GDM1 (cell line): ENCODE measurements at regions not wholly inside any gene's neighbourhood (a gene's known extent, or its start where the extent isn't known, plus 50 kb on each side); places are given as distances from the start of the nearest gene placed in this dataset.

Experiments
- DNase-seq: peaks from one replicate; lab custom pipeline; 2025; lab: John Stamatoyannopoulos, UW

DNA sequence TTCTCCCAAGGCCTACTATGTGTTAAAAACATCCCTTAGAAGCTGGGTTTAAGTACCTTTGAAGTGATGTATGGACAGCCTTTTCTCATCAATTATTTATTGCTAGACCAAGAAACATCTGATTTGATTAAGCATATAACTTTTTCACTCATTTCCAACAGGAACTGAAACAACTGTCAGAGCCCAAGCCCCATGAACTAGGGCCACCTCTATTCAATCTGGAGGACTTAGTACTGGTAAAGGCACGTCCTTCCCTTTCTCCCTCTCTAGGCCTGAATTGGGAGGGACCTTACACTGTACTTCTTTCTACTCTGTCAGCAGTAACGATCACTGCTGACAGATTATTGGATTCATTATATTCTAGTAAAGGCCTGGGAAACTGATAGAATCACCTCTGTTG, 612.0 kb upstream of the CDH8 start:
- DNase-seq: no peak

DNA sequence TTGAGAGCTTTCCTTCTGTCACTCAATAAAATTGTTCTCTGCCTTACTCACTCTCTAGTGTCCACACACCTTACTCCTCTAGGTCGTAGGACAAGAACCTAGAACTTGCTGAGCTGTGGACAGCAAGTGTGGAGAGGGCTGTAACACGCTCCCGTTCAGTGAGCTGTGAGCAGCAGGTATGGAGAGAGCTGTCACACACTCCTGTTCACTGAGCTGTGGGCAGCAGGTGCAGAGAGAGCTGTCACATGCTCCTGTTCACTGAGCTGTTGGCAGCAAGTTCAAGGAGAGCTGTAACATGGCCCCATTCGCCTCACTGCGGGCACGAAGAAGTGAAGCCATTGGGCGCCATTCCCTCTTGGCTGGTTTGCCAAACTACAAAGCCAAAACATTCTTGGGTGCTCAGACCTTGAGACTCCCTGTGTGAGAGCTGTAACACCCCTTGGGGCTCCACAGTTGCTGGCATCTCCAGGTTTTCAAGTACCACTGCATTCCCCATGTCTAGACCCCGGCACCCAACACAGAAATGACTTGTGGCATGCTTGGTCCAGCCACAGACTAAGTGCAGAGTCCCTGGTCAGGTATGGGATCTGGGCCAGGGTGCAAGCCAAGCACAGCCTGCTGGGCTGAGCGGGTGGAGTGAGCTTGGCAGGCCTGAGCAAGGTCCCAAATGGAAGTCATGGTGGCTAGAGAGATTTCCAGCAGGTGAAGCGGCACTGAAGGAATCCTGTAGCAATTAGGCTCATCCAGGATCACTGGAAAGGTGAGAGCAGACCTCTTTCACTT, 608.0 kb upstream of the CDH8 start:
- DNase-seq: no peak

DNA sequence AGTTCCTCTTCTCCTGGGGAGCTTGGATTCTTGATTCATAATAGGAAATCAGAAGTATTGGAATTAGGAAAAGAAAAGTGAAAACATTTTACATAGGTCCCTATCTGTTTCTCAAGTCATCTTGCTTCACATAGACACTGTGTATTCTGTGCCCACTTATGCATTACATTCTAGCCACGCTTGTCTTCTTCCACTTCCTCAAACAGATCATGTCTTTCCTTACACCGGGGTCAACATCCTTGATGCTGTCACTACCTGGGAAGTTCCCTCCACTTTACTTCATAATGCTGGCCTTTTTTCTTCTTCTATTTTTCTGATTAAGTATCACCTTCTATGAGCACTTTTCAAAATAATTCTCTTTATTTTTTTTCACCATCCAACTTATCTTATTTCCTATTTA, 606.4 kb upstream of the CDH8 start:
- no peak for DNase-seq

DNA sequence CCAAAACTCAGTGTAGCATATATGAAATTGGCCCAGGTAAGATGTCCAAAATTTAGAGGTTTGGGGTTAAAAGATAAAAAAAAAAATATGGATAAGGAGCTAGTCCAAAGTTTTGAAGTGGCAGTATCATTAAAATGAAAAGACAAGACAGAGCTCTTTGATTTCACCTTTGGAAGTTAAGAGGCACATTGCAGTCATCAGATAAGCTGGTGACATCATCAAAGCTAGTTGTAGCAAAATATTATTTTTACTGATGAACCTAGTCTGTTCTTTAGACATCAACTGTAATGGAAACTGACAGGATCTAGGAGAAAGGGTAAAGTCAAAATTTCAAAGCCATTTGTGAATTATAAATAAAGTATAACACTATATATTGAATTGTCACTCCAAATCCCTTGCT, 603.7 kb upstream of the CDH8 start:
- no peak for DNase-seq

DNA sequence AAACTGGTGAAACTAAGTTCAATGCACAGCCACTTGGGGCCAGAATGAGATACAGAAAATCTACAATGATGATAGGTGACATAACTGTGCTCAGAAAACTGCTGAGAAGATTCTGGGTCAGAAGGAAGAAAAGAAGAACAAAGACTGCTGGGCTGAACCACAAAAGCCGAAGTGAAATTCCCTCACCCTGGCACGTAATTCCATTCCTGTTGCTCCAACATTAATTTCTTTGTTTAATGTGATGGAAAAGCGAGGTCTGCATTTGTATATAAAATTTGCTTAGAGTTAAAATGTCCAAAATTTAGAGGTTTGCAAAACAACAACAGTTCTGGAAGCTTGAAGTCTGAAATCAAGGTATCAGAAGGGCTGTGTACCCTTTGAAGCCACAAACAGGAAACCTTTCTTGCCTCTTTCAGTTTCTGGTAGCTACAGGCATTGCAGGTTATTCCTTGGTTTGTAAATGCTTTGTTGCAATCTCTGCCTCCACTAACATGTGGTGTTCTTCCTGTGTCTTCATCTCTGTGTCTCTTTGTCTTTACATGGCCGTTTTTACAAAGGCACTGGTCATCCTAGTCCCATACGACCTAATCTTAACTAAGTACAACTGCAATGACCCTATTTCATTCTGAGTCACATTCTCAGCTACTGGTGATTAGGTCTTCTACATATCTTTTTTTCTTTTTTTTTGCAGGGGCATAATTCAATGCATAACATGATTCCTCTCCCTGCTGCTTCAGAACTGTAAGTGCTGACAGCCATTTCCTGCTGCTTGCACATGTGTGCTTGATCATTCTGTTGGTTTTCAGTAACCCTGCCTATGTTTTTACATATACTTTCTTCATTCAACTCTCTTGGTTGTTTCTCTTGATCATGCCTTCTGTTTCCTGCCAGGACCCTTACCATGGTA, 603.0 kb upstream of the CDH8 start:
- no peak for DNase-seq

DNA sequence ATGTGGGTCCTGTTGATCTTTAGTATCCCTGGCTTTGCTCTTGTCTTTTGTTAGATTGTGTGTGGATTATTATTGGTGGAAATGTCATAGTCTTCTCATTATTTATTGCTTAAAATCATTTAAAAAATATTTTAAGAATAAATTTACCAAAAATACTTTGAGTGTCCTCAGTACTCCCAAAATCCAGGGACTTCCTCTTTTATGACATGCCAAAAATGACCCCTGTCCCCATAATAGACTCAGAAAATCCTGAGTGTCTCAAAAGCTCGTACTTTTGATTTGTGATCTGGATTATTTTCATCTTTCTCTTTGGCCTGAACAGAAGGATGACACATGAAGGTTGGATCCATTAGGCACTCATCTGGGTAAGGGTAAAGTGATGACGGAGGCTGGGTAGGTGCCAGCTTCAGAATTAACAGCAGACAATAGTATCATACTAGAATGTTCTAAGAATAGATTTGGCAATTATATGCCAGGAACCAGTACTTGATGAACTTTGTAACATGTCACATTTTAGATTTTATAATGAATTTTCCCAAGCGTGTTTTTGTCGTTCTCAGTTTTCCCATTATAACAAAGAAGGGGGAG, 602.2 kb upstream of the CDH8 start:
- no peak for DNase-seq

DNA sequence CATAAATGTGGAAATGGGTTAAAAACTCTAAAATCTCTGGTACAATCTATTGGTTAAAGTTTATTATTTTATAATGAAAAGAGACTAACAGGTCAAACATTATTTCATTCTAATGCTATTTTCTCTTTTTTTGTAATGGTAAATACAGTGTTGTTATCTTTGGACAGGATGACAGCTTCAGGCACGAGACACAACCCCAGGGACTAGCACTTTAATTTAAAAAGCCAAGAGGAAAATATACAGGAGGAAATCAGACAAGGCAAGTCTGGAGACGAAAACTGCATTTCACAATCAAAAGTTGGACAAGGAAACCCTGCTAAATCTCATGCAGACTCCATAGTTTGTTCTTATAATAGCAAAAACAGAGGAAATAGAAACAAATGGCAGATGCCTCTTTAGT, 589.1 kb upstream of the CDH8 start:
- no peak for DNase-seq

DNA sequence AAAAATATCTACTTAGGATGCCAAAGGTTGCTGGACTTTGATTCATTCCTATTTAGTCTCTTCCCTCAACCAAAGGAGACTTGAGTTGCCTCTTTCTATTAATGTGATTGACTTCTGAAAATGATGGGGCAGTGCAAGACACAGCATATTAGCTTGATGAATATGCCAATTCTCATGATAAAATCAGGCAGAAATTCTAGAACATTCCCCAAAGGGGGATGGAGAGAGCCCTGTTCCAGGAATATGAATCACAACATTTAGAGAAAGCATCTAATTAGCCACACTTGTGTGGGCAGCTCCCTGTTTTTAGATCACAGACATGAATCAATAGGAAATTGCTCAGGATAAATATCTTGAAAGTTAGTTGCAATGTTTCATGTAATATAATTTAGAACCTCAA, 584.0 kb upstream of the CDH8 start:
- no peak for DNase-seq

DNA sequence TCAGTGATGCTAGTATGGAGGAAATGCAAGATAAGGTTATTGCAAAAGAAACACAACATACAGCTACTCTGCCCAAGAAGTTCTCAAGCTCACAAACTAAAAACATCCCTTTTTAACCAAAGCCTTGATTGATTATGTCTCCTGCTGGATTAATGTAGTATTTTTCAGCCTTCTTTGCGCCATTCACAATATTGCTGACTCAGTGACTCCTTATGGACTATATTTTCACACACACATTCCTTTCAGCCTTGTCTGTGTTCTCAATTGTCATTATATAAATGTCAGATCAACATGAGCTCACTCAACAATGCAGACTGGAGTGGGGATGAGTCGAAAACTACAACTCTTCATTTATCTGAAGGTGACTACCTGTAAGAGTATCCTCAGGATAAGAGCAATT, 579.3 kb upstream of the CDH8 start:
- no peak for DNase-seq

DNA sequence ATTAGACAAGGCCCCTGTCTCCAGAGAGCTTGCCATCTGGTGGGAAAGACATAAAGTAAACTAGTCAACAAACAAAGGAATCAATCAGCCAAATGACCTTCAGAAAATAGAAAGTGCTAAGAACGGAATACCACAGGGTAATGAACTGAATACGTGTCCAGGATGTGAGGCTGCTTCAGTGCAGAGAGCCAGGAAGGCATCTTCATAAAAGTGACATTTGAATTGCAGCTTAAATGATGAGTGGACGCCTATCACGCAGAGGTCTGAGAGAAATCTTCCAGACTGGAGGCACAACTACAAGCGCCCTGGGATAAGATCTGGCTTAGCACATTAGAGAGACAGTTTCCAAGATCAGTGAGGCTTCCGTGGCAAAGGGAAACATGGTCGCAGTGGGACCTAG, 574.1 kb upstream of the CDH8 start:
- DNase-seq: no peak

DNA sequence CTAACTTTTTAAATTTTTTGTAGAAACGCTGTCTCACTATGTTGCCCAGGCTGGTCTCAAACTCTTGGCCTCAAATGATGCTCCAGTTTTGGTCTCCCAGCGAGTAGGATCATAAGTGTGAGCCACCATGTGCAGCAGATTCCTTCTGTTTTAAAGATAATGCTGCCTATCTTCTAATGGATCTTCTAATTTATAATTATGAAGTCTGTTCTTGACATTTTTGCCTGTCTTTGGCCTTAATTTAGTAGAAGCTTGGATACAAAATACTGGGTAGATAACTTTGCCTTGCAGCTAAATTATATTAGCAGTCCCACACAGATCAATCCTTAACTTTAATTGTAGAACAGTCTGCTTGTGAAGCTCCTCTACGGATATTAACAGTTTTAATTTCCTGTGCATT, 566.6 kb upstream of the CDH8 start:
- DNase-seq: no peak

DNA sequence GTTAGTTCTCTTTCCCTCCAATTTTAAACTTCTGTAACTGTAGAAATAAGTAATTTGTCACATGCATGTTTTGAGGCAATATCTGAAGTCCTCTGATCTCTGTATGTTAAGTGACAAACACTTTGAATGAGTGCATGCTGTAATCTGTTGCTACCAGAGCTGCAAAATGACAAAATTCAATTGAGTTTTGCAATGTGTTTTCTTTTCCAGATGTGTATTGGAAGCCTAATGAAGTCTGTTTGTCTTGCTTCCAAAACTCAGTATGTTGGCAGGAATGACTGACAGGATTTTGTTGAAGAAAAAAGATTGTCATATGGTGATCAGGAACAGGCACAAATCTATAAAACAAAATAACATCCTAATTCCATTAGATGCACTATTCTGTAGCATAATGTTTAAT, 561.6 kb upstream of the CDH8 start:
- DNase-seq: no peak

DNA sequence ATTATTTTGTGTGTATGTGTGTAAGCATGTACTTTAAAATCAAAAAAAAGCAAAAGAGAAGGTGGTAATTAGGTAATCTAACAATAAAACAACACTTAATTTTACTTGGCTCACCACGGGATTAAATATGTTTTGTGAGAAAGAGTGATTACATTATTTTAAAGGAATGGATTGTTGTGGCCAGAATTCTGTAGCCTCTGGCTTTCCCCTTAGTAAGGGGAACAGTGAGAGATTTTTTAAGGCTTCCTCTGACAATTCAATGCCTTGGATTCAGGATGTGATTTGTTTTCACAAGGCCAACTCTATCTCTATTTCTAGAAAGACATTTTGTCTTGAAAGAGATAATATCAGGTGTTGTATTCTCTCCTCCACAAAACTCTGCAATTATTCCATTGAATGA, 560.3 kb upstream of the CDH8 start:
- DNase-seq: no peak

DNA sequence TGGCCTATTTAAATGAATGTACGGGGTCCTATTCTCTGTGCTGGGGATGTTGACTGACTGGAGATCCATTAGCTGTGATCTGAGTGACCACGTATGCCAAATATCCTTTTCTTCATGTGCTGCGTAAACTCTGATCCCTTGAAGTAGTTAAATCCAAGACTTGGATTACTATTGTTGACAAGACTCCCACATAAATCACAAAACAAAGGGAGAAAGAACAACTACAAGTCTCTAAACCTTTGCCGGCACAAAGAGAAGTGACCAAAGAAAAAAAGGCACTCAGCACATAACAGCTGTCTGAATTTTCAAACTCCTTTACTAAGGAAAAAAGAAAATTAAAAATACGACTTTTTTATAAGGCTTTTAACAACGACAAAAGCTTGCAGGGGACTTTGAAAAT, 559.9 kb upstream of the CDH8 start:
- no peak for DNase-seq

DNA sequence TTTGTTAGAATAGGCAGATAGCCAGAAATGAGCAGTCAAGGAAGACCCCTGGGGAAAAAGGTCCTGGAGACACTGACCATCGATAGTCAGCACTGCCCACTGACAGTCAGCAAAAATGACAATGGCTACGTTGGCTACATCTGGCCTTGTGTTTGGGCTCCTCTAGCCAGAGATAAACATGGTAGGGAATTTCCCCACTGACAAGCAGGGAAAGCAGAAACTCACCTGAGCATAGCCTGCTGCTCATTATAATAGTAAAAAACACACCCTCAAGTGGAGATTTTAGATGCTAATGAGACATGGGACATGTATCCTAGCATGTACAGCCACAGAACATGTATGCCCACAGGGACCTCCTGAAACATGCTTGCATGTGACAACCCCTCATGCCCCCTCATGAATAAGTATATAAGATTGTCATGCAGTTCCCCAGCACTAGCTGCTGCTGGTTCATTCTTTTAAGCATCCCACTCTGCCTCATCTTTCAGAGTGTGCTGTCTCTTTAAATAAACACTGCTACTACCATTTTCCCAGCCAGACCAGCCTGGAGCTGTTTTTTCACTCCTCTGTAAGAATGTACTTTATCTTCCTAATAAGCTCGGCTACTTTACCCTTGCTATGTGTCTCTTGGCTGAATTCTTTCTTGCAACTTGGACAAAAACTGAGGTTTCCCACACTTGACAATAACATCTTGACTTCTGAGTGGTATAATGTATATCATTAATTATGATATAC, 550.1 kb upstream of the CDH8 start:
- DNase-seq: no peak

DNA sequence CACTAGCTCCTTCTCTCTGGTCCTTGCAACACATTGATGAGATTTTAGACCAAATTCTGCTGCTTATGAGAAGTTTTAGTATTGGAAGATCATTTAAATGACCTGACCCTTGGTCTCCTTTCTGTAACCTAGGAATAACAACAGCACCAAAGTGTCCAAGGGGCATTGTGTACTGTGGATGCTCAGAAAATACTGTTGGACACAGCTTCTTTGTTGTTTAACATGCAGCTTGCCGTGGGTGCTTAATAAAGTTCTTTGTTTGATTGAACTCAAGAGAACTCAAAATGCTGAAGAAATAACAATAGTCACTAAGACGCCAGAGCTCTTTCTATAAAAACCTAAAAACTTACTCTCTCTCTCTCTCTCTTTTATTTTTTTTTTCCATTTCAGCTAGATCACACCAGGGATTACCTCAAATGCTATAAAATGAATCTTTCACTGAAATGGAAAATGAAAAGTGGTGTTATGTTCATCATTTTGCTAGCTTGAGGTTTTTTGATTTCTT, 548.9 kb upstream of the CDH8 start:
- DNase-seq: no peak

DNA sequence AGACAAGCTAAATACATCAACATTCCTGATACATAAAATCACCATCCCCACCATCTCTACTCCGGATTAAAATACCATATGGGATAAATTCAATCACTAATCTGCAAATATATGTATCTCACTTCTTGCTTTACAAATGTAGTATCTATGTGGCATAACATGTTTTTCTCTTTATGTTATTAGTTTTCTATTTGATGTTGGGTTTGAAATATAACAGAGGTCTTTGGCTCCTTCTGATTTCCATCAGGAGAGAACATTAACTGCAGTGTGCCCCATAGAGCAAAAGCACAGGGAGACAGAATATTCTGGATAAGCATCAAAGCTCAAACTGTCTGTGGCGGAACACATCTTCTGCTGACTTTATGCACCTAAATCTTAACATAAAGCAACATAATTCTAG, 547.2 kb upstream of the CDH8 start:
- DNase-seq: no peak

DNA sequence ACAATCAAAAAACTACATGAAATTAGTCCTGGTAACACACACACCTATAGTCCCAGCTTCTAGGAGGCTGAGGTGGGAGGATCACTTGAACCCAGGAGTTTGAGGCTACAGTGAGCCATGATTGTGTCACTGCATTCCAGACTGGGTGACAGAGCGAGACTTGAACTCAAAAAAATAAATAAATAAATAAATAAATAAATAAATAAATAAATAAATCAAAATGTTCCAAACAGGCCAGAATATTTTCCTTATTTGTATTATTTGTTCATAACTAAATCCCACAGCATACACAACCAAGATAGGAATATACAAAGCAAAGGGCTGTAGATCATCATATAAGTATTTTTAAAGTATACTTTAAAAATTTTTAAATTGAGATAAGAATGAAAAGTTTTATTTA, 537.2 kb upstream of the CDH8 start:
- no peak for DNase-seq

DNA sequence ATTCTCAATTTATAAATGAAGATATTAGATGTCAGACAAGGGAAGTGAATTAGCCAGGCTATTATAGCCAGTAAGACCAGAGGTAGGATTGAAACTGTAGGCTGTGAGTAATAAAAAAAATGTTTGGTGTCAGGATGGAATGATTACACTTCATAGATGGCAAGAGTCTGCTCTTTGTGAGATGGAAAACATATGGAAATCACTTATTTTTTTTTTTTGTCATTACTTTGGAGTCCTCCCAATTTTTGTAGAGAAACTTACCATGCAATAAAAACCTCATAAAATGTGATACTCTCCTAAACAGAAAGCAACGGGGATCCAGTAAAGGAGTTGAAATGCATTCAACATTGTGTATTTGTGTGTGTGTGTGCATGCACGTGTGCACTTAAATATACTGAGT, 532.7 kb upstream of the CDH8 start:
- DNase-seq: no peak

DNA sequence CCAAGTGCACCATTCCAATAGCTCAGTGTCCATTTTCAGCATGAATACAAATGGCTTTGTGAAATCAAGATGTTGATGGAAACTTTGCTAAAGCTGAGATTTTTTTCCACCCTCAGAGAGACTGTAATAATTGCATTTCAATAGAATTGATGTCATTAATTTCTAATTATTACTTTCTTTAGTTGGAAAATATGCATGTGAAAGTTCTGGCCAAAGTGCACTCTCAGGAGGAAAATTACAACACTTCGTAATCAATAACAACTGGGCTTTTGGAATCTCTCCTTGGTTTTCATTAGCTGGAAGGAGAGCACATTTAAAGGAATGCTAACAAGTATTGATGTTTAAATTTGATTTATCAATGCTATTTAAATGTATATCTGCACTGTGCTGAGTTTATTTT, 529.5 kb upstream of the CDH8 start:
- no peak for DNase-seq

DNA sequence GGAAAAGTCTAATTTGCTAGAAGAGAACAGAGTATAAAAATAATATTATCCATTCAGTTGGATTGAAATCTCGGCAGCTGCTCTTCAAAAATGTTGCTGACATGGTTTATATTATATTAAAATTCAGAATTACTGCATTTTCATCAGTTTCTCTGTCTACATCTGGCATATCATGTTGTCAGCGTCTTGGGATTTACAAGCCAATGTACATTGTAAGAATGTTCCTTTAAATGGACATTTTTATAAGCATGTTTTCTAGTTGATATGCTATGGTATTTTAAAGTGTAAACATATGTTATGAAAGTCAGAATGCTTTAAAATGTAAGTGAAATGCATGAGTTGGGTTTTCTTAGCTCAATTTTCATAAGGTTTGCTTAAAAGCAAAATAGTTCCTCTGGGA, 528.1 kb upstream of the CDH8 start:
- no peak for DNase-seq

DNA sequence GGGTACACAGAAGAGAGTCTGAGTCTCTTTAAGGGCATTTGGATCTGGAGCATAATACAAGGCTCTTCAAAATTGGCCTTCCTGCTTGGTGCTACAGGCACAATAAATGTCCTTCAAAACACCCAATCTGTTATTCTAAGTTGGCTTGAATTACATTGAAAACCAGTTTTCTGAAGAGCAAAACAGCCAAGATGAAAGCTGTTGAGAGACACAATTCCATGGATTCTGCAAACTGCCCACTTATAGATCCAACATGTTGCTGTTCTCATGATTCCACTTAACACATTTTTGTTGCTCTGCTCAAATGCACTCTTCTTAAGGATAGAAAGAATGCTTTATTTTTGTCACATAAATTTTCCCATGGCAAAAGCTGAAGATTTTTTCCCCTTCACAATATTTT, 525.9 kb upstream of the CDH8 start:
- DNase-seq: no peak
